Choroid plexus epithelial cell (primary cell): ENCODE measurements at regions not wholly inside any gene's neighbourhood (a gene's known extent, or its start where the extent isn't known, plus 50 kb on each side); places are given as distances from the start of the nearest gene placed in this dataset.

ENCODE experiments used
- DNase-seq: peaks from one replicate; pipeline ENCODE4 v3.0.0-alpha.2; 2010; ENCODE audit warnings: low read depth
- H3K4me3 ChIP-seq: 2 replicates; pipeline ENCODE4 v1.5.1; 2011; ENCODE audit warnings: low read depth, mild to moderate bottlenecking, control low read depth, low read length, moderate library complexity
- CTCF ChIP-seq: conservative IDR thresholded peaks from 2 replicates; pipeline ENCODE4 v1.5.1; 2011; ENCODE audit warnings: low read depth, mild to moderate bottlenecking, control low read depth, inconsistent platforms, low read length, moderate library complexity

GRCh38 chr17:82998637-82999036, 80.8 kb upstream of the METRNL start:
- TF ChIP-seq CTCF: no peak

GRCh38 chr17:83000738-83001137, 78.7 kb upstream of the METRNL start:
- no peak overlapping the region for H3K4me3 ChIP-seq
- TF ChIP-seq CTCF: no peak
- no peak for DNase-seq

More at GRCh38 chr17:82998637-82999036, 80.8 kb upstream of the METRNL start:
- DNase-seq: no peak
- H3K4me3 ChIP-seq: no peak overlapping the region

- DNase-seq: no peak
- TF ChIP-seq CTCF: no peak
- no peak overlapping the region for H3K4me3 ChIP-seq
Measured at GRCh38 chr17:83002118-83002805, 77.1 kb upstream of the METRNL start.

- DNase-seq: no peak
- no peak overlapping the region for H3K4me3 ChIP-seq
- TF ChIP-seq CTCF: no peak
Measured at GRCh38 chr17:83004791-83005380, 74.5 kb upstream of the METRNL start.

GRCh38 chr17:83005639-83006038, 73.8 kb upstream of the METRNL start:
- no peak for DNase-seq
- TF ChIP-seq CTCF: no peak
- H3K4me3 ChIP-seq: no peak overlapping the region

GRCh38 chr17:83006515-83007455, 72.6 kb upstream of the METRNL start:
- DNase-seq: no peak
- no peak overlapping the region for H3K4me3 ChIP-seq
- TF ChIP-seq CTCF: no peak
